Neuronal stem cell (in vitro differentiated cells): ENCODE measurements at regions not wholly inside any gene's neighbourhood (a gene's known extent, or its start where the extent isn't known, plus 50 kb on each side); places are given as distances from the start of the nearest gene placed in this dataset.

ENCODE experiments used
- DNase-seq: peaks from one replicate; pipeline ENCODE4 v3.0.0-alpha.2; 2013; ENCODE audit warnings: low spot score
- H2AFZ ChIP-seq: one replicate; pipeline ENCODE4 v1.6.1; 2013; ENCODE audit warnings: mild to moderate bottlenecking, low read length, inconsistent platforms
- H2AK5ac ChIP-seq: 2 replicates; pipeline ENCODE4 v1.6.1; 2013; ENCODE audit warnings: low read depth, mild to moderate bottlenecking, inconsistent platforms, low read length, moderate library complexity, mixed read lengths
- H2BK120ac ChIP-seq: 2 replicates; pipeline ENCODE4 v1.6.1; 2013; ENCODE audit warnings: low read depth, mild to moderate bottlenecking, inconsistent platforms, low read length, moderate library complexity, mixed read lengths
- H2BK12ac ChIP-seq: one replicate; pipeline ENCODE4 v1.6.1; 2013; ENCODE audit warnings: low read length, inconsistent platforms
- H2BK15ac ChIP-seq: 2 replicates; pipeline ENCODE4 v1.6.1; 2013; ENCODE audit warnings: mild to moderate bottlenecking, low read length, inconsistent platforms, mixed read lengths
- H2BK5ac ChIP-seq: one replicate; pipeline ENCODE4 v1.6.1; 2013; ENCODE audit warnings: inconsistent platforms, mild to moderate bottlenecking, low read length, moderate library complexity
- H3K14ac ChIP-seq: one replicate; pipeline ENCODE4 v1.6.1; 2013; ENCODE audit warnings: low read length, inconsistent platforms
- H3K18ac ChIP-seq: 2 replicates; pipeline ENCODE4 v1.6.1; 2013; ENCODE audit warnings: low read length, inconsistent platforms
- H3K23ac ChIP-seq: 2 replicates; pipeline ENCODE4 v1.6.1; 2013; ENCODE audit warnings: low read depth, mild to moderate bottlenecking, mixed read lengths, low read length, inconsistent platforms; ENCODE audit not compliant: poor library complexity
- H3K27ac ChIP-seq: replicated peaks from 3 replicates; pipeline ENCODE4 v1.5.1; 2013; ENCODE audit warnings: low read length, inconsistent platforms
- H3K27me3 ChIP-seq, 3 experiments: 2 replicates each; pipeline ENCODE4 v1.6.1; 2013; ENCODE audit warnings: low read length in 3 of 3, mild to moderate bottlenecking in 2 of 3, inconsistent platforms in 1 of 3, low read depth in 1 of 3, mixed read lengths in 1 of 3, moderate library complexity in 1 of 3; ENCODE audit not compliant: control insufficient read depth in 3 of 3, insufficient read depth in 3 of 3
- H3K36me3 ChIP-seq, 2 donors: replicated peaks in 1 of 2; 2 replicates each; pipeline ENCODE4 v1.6.1; 2013; ENCODE audit warnings: low read length in 2 of 2; ENCODE audit not compliant: control insufficient read depth in 2 of 2, insufficient read depth in 2 of 2
- H3K4ac ChIP-seq: 2 replicates; pipeline ENCODE4 v1.6.1; 2013; ENCODE audit warnings: inconsistent platforms, mild to moderate bottlenecking, low read length, moderate library complexity
- H3K4me1 ChIP-seq, 2 donors: 1 replicate in 1 of 2; 2 replicates in 1 of 2; pipeline ENCODE4 v1.6.1; 2013; ENCODE audit warnings: low read length in 2 of 2, low read depth in 1 of 2; ENCODE audit not compliant: control insufficient read depth in 2 of 2, insufficient read depth in 1 of 2
- H3K4me2 ChIP-seq: one replicate; pipeline ENCODE4 v1.6.1; 2013; ENCODE audit warnings: mild to moderate bottlenecking, low read length, inconsistent platforms; ENCODE audit not compliant: insufficient read depth, poor library complexity, severe bottlenecking
- H3K4me3 ChIP-seq, 2 donors: 2 replicates each; pipeline ENCODE4 v1.5.1; 2013; ENCODE audit warnings: low read length in 2 of 2, mild to moderate bottlenecking in 2 of 2, inconsistent platforms in 1 of 2, moderate library complexity in 1 of 2
- H3K79me1 ChIP-seq: one replicate; pipeline ENCODE4 v1.6.1; 2013; ENCODE audit warnings: low read depth, mild to moderate bottlenecking, inconsistent platforms, low read length, moderate library complexity
- H3K9ac ChIP-seq: one replicate; pipeline ENCODE4 v1.6.1; 2013; ENCODE audit warnings: mild to moderate bottlenecking, low read depth, low read length, inconsistent platforms; ENCODE audit not compliant: poor library complexity
- H3K9me3 ChIP-seq, 2 donors: replicated peaks in 1 of 2; 2 replicates each; pipeline versions ENCODE3 to v1.6.1; 2013; ENCODE audit warnings: low read length in 2 of 2, mild to moderate bottlenecking in 2 of 2, inconsistent platforms in 1 of 2, low read depth in 1 of 2, mixed read lengths in 1 of 2, moderate library complexity in 1 of 2; ENCODE audit not compliant: control insufficient read depth in 2 of 2, insufficient read depth in 1 of 2
- H4K8ac ChIP-seq: one replicate; pipeline ENCODE4 v1.6.1; 2013; ENCODE audit warnings: low read depth, mild to moderate bottlenecking, inconsistent platforms, low read length, moderate library complexity
- H4K91ac ChIP-seq: one replicate; pipeline ENCODE4 v1.6.1; 2013; ENCODE audit warnings: low read length, low read depth, mild to moderate bottlenecking, inconsistent platforms; ENCODE audit not compliant: poor library complexity
- WGBS, 2 donors: extraction: QIAGEN DNeasy Blood & Tissue Kit; methylation state at CpG; one replicate each; pipeline ENCODE4 v1.1.7; 2013; ENCODE audit warnings: missing lambda C conversion rate in 2 of 2, mixed read lengths in 1 of 2; ENCODE audit not compliant: insufficient read length in 2 of 2, insufficient replicate concordance in 1 of 2; ENCODE audit errors: extremely low coverage in 2 of 2; 5-methylcytosine and 5-hydroxymethylcytosine counted together

- Histone ChIP-seq H3K4me3 (no peak overlapping the region), H3K36me3 (no peaks in the 10 kb centered on the region), H2BK120ac (no peak overlapping the region), H4K8ac (no peak overlapping the region), H2AFZ (peak overlapping the region; percentile 11), H3K23ac (no peak overlapping the region), H3K18ac (no peak overlapping the region), H2BK12ac (no peak overlapping the region), H3K79me1 (peaks cover 1% of the 10 kb centered on the region), H2BK15ac (no peak overlapping the region), H3K14ac (no peak overlapping the region), H3K27me3 (no peaks in the 10 kb centered on the region), H3K4me2 (no peak overlapping the region), H3K9me3 (peaks cover 0 to 2% of the 10 kb centered on the region in 2 donors), H2BK5ac (no peak overlapping the region), H3K27ac (no peak overlapping the region), H2AK5ac (no peak overlapping the region), H4K91ac (no peak overlapping the region), H3K4ac (no peak overlapping the region), H3K4me1 (peaks cover 5 to 12% of the 10 kb centered on the region in 2 donors), H3K9ac (no peak overlapping the region)
- no peak for DNase-seq
- WGBS, 2 donors, result no CpG with 5 or more reads among the region's 2 CpGs
Measured at GRCh38 chr7:15778191-15778590, 91.7 kb upstream of the MEOX2 start.

- no peaks in the 10 kb centered on the region for H3K36me3 ChIP-seq
- WGBS, 2 donors, result no CpG with 5 or more reads among the region's 5 CpGs
Measured at GRCh38 chr7:15765753-15766152, 79.3 kb upstream of the MEOX2 start.

GRCh38 chr7:15764851-15765382, 78.4 kb upstream of the MEOX2 start:
- H3K4me3 ChIP-seq, result no peak overlapping the region
- no peak for DNase-seq
- WGBS, 2 donors, result no CpG with 5 or more reads among the region's 3 CpGs

More at GRCh38 chr7:15765753-15766152, 79.3 kb upstream of the MEOX2 start:
- Histone ChIP-seq H2BK5ac (no peak overlapping the region), H3K4me3 (no peak overlapping the region), H3K27me3 (no peaks in the 10 kb centered on the region), H4K91ac (no peak overlapping the region), H2AFZ (peak overlapping the region; percentile 59), H2BK15ac (no peak overlapping the region), H2BK12ac (no peak overlapping the region), H3K9ac (no peak overlapping the region), H4K8ac (no peak overlapping the region), H3K4me1 (peaks cover 0 to 4% of the 10 kb centered on the region in 2 donors), H3K9me3 (peaks cover 0 to 11% of the 10 kb centered on the region in 2 donors), H3K27ac (no peak overlapping the region), H2AK5ac (no peak overlapping the region), H3K79me1 (no peaks in the 10 kb centered on the region), H3K4me2 (no peak overlapping the region), H3K14ac (no peak overlapping the region), H3K18ac (no peak overlapping the region), H3K23ac (no peak overlapping the region), H3K4ac (no peak overlapping the region), H2BK120ac (no peak overlapping the region)
- peak; percentile 6 for DNase-seq

GRCh38 chr7:15764010-15764409, 77.5 kb upstream of the MEOX2 start:
- no peaks in the 10 kb centered on the region for H3K27me3 ChIP-seq
- H3K36me3 ChIP-seq, result no peaks in the 10 kb centered on the region
- peaks cover 0 to 7% of the 10 kb centered on the region in 2 donors for H3K9me3 ChIP-seq
- H3K4ac ChIP-seq, result no peak overlapping the region
- H3K23ac ChIP-seq, result no peak overlapping the region
- H3K9ac ChIP-seq, result no peak overlapping the region
- no peak overlapping the region for H2BK120ac ChIP-seq
- no peak overlapping the region for H4K91ac ChIP-seq
- H3K14ac ChIP-seq, result no peak overlapping the region
- H3K79me1 ChIP-seq, result no peaks in the 10 kb centered on the region
- H3K4me1 ChIP-seq, result peaks cover 0 to 4% of the 10 kb centered on the region in 2 donors
- no peak for DNase-seq
- no peak overlapping the region for H3K18ac ChIP-seq
- no peak overlapping the region for H3K4me3 ChIP-seq
- H2AK5ac ChIP-seq, result no peak overlapping the region
- no peak overlapping the region for H2AFZ ChIP-seq
- H3K4me2 ChIP-seq, result no peak overlapping the region
- H2BK5ac ChIP-seq, result no peak overlapping the region
- no peak overlapping the region for H4K8ac ChIP-seq
- no peak overlapping the region for H2BK15ac ChIP-seq
- no peak overlapping the region for H3K27ac ChIP-seq
- no peak overlapping the region for H2BK12ac ChIP-seq
- WGBS, 2 donors, result no CpG with 5 or more reads among the region's 3 CpGs

More at GRCh38 chr7:15764851-15765382, 78.4 kb upstream of the MEOX2 start:
- Histone ChIP-seq H3K23ac (no peak overlapping the region), H2BK120ac (no peak overlapping the region), H2BK15ac (no peak overlapping the region), H3K4ac (no peak overlapping the region), H3K4me2 (no peak overlapping the region), H4K91ac (no peak overlapping the region), H3K18ac (no peak overlapping the region), H3K27ac (no peak overlapping the region), H2BK5ac (no peak overlapping the region), H4K8ac (no peak overlapping the region), H3K9ac (no peak overlapping the region), H3K4me1 (peaks cover 0 to 4% of the 10 kb centered on the region in 2 donors), H3K79me1 (no peaks in the 10 kb centered on the region), H3K14ac (no peak overlapping the region), H3K9me3 (peaks cover 0 to 11% of the 10 kb centered on the region in 2 donors), H2AFZ (no peak overlapping the region), H2BK12ac (no peak overlapping the region), H3K36me3 (no peaks in the 10 kb centered on the region), H3K27me3 (no peaks in the 10 kb centered on the region), H2AK5ac (no peak overlapping the region)
